Panc1 (cell line): ENCODE measurements at regions not wholly inside any gene's neighbourhood (a gene's known extent, or its start where the extent isn't known, plus 50 kb on each side); places are given as distances from the start of the nearest gene placed in this dataset.

Source experiments
- ATAC-seq: fragments of 200-7000 bp; cut with Tn5 transposase; 2 replicates; pipeline ENCODE4 v1.9.1; 2020; ENCODE audit warnings: mild to moderate bottlenecking, moderate library complexity
- BruUV-seq: library from RNA; stranded (reverse); fragments of 400-500 nt; replicated peaks from 2 replicates; lab custom pipeline; 2021; lab: Mats Ljungman, UMichigan
- CTCF ChIA-PET: fragments of 300-600 bp; sonication (Branson Sonifier 250); formaldehyde crosslinking; loops from one replicate; lab custom pipeline; 2022; ENCODE audit warnings: antibody characterized with exemption; lab: Charles Lee
- POLR2A ChIA-PET: fragments of 300-600 bp; sonication (Branson Sonifier 250); formaldehyde crosslinking; loops from one replicate; lab custom pipeline; 2022; ENCODE audit warnings: antibody characterized with exemption; lab: Charles Lee
- DNase-seq: peaks from one replicate; pipeline ENCODE4 v3.0.0-alpha.2; 2010; ENCODE audit warnings: low read depth, low spot score
- H3K27ac ChIP-seq: 2 replicates; pipeline ENCODE4 v1.5.1; 2011; ENCODE audit warnings: mild to moderate bottlenecking, low read length, inconsistent platforms
- H3K27me3 ChIP-seq: fragments of 200-500 bp; sonication (Bioruptor generic); 2 replicates; pipeline ENCODE4 v1.6.0; 2014; ENCODE audit warnings: low read length, inconsistent platforms; ENCODE audit not compliant: control insufficient read depth, insufficient read depth
- H3K36me3 ChIP-seq: fragments of 200-500 bp; sonication (Bioruptor generic); 2 replicates; pipeline ENCODE4 v1.5.1; 2014; ENCODE audit warnings: inconsistent platforms, mild to moderate bottlenecking, low read length, moderate library complexity; ENCODE audit not compliant: control insufficient read depth, insufficient read depth
- H3K4me1 ChIP-seq: 2 replicates; pipeline ENCODE4 v1.5.1; 2011; ENCODE audit warnings: inconsistent platforms, mild to moderate bottlenecking, low read length, moderate library complexity; ENCODE audit not compliant: control insufficient read depth, insufficient read depth
- H3K4me3 ChIP-seq, 2 experiments: 2 replicates each; pipeline ENCODE4 v1.5.1; 2011 to 2012; ENCODE audit warnings: low read depth in 2 of 2, low read length in 2 of 2, mild to moderate bottlenecking in 2 of 2, inconsistent platforms in 1 of 2, moderate library complexity in 1 of 2
- H3K9me3 ChIP-seq: fragments of 200-500 bp; sonication (Bioruptor generic); 2 replicates; pipeline ENCODE4 v1.5.1; 2014; ENCODE audit warnings: low read depth, mild to moderate bottlenecking, inconsistent platforms, low read length, moderate library complexity; ENCODE audit not compliant: control insufficient read depth, insufficient read depth
- CTCF ChIP-seq: fragments of 450-650 bp; IDR thresholded peaks from 2 replicates; pipeline ENCODE4 v1.5.1; 2017; ENCODE audit warnings: mild to moderate bottlenecking
- POLR2AphosphoS5 ChIP-seq: IDR thresholded peaks from 2 replicates; pipeline ENCODE4 v1.6.1; 2012; ENCODE audit warnings: mild to moderate bottlenecking, low read depth, low read length, moderate library complexity
- SIN3A ChIP-seq: IDR thresholded peaks from 2 replicates; pipeline ENCODE4 v1.6.1; 2012; ENCODE audit warnings: low read depth, mild to moderate bottlenecking, low read length, moderate library complexity, borderline replicate concordance; ENCODE audit not compliant: insufficient read depth
- TCF7L2 ChIP-seq: IDR thresholded peaks from 2 replicates; pipeline ENCODE4 v1.6.1; 2011; ENCODE audit warnings: mild to moderate bottlenecking, low read depth, low read length, inconsistent platforms
- in situ Hi-C: cut with HindIII; loops from 2 replicates; pipeline ENCODE4 v1.10.0; 2016; ENCODE audit warnings: low sequenced_read_pairs, low pct_unique_long_range_greater_than_20kb
- intact Hi-C: fragments of 100-400 bp; cut with micrococcal nuclease; formaldehyde crosslinking; loops from one replicate; pipeline ENCODE4 v1.10.0; 2022; ENCODE audit not compliant: unreplicated experiment
- TF ChIP-seq, protein P1 (sequence below), 2 experiments: IDR thresholded peaks; 2 replicates each; pipeline ENCODE4 v1.6.1; 2011 to 2012; ENCODE audit warnings: low read depth in 2 of 2, control low read depth in 1 of 2, low read length in 1 of 2, mild to moderate bottlenecking in 1 of 2, moderate library complexity in 1 of 2; ENCODE audit not compliant: insufficient read depth in 1 of 2

DNA sequence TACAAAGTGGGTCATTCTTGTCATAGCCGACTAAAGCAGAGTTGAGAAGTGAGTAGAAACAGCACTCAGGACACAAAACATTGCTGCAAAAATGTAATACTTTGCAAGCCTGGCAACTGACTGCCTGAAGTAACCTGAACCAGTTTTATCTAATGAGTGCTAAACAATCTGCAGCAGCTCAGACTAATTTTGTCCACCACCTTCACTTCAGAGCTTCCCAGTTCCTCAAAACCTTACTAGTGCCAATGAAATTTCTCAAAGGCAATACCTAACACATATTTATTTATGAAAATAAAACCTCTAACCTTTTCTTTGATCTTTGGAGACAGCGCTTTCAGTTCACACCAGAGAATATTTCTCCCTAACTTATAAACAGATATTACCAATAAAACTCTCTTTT lies 56.7 kb upstream of the FKBP1C start:
- H3K27ac ChIP-seq = no peak overlapping the region
- H3K9me3 ChIP-seq = no peaks in the 10 kb centered on the region
- POLR2A ChIA-PET = no interaction called here
- in situ Hi-C loops (no loop called here), intact Hi-C loops (no loop called here)
- TF ChIP-seq SIN3A (no peak), CTCF (no peak), POLR2AphosphoS5 (no peak), TCF7L2 (no peak)
- TF ChIP-seq, protein P1, sequence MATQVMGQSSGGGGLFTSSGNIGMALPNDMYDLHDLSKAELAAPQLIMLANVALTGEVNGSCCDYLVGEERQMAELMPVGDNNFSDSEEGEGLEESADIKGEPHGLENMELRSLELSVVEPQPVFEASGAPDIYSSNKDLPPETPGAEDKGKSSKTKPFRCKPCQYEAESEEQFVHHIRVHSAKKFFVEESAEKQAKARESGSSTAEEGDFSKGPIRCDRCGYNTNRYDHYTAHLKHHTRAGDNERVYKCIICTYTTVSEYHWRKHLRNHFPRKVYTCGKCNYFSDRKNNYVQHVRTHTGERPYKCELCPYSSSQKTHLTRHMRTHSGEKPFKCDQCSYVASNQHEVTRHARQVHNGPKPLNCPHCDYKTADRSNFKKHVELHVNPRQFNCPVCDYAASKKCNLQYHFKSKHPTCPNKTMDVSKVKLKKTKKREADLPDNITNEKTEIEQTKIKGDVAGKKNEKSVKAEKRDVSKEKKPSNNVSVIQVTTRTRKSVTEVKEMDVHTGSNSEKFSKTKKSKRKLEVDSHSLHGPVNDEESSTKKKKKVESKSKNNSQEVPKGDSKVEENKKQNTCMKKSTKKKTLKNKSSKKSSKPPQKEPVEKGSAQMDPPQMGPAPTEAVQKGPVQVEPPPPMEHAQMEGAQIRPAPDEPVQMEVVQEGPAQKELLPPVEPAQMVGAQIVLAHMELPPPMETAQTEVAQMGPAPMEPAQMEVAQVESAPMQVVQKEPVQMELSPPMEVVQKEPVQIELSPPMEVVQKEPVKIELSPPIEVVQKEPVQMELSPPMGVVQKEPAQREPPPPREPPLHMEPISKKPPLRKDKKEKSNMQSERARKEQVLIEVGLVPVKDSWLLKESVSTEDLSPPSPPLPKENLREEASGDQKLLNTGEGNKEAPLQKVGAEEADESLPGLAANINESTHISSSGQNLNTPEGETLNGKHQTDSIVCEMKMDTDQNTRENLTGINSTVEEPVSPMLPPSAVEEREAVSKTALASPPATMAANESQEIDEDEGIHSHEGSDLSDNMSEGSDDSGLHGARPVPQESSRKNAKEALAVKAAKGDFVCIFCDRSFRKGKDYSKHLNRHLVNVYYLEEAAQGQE (IDR thresholded peaks at IDR 0.05; ENCODE audit: insufficient read depth in 1 of 2, low read depth in 2 of 2, low read length in 1 of 2) = no peak
- no peak for DNase-seq
- H3K36me3 ChIP-seq = no peaks in the 10 kb centered on the region
- ATAC-seq = no peak
- CTCF ChIA-PET = no interaction called here
- BruUV-seq = no TSS peak
- H3K27me3 ChIP-seq = no peaks in the 10 kb centered on the region
- H3K4me3 ChIP-seq = no peak overlapping the region
- H3K4me1 ChIP-seq = no peaks in the 10 kb centered on the region
